ENCODE measurements at regions not wholly inside any gene's neighbourhood (a gene's known extent, or its start where the extent isn't known, plus 50 kb on each side); places are given as distances from the start of the nearest gene placed in this dataset.

- H3K36me3 ChIP-seq, result no peaks in the 10 kb centered on the region
- no peak for DNase-seq
- H3K27ac ChIP-seq, result no peak overlapping the region
- in situ Hi-C loops (cut with MboI; ENCODE audit: low pct_ligation_motif_present in 1 of 4, low pct_unique_long_range_greater_than_20kb in 1 of 4, low sequenced_read_pairs in 3 of 4), result loop anchor here in 3 of 4 donors (25.0 kb wide), 2 partner anchors 736 to 786 kb away; no protein-coding TSS in a partner anchor
- intact Hi-C loops (cut with DNase I; ENCODE audit: low total_unique reads), result no loop called here
- WGBS, 2 donors (ENCODE audit: low coverage in 1 of 2), result 53% methylated on average over 10 of the region's 10 CpGs; no CpG with 5 or more reads in 1 of the 2 donors
- H3K27me3 ChIP-seq, result no peaks in the 10 kb centered on the region
- TF ChIP-seq POLR2A (IDR thresholded peaks at IDR 0.05), result no peak
- TF ChIP-seq CTCF (IDR thresholded peaks at IDR 0.05), result peak; percentile 14 to 37 (median 22)
- no peak overlapping the region for H3K4me3 ChIP-seq
- no peaks in the 10 kb centered on the region for H3K4me1 ChIP-seq
- H3K9me3 ChIP-seq, result no peaks in the 10 kb centered on the region
These were observed 117.1 kb downstream of the TPRA1 start for GRCh38 chr3:127473244-127474024.

- no peaks in the 10 kb centered on the region for H3K27me3 ChIP-seq
- TF ChIP-seq POLR2A (IDR thresholded peaks at IDR 0.05) (no peak), EP300 (IDR thresholded peaks at IDR 0.05; ENCODE audit: low read depth) (no peak), CTCF (IDR thresholded peaks at IDR 0.05) (no peak), POLR2AphosphoS5 (IDR thresholded peaks at IDR 0.05) (no peak)
- DNase-seq, result no peak
- H3K4me1 ChIP-seq, result no peaks in the 10 kb centered on the region
- intact Hi-C loops (cut with DNase I; ENCODE audit: low total_unique reads), result no loop called here
- in situ Hi-C loops (cut with MboI; ENCODE audit: low pct_ligation_motif_present in 1 of 4, low pct_unique_long_range_greater_than_20kb in 1 of 4, low sequenced_read_pairs in 3 of 4), result loop anchor here in 3 of 4 donors (25.0 kb wide), 2 partner anchors 735 to 785 kb away; no protein-coding TSS in a partner anchor
- H3K9me3 ChIP-seq, result no peaks in the 10 kb centered on the region
- WGBS, 2 donors (ENCODE audit: low coverage in 1 of 2), result 85 to 90% methylated on average over 8 to 11 of the region's 11 CpGs
- H3K4me3 ChIP-seq, result no peak overlapping the region
- H3K36me3 ChIP-seq, result no peaks in the 10 kb centered on the region
- H3K27ac ChIP-seq, result no peak overlapping the region
These were observed 118.0 kb downstream of the TPRA1 start for GRCh38 chr3:127472506-127472905.

GRCh38 chr3:127471142-127471541 is 119.4 kb downstream of the TPRA1 start:
- no peak for DNase-seq
- Histone ChIP-seq H3K4me3 (no peak overlapping the region), H3K27me3 (no peaks in the 10 kb centered on the region), H3K9me3 (no peaks in the 10 kb centered on the region), H3K36me3 (no peaks in the 10 kb centered on the region), H3K27ac (no peak overlapping the region), H3K4me1 (no peaks in the 10 kb centered on the region)
- TF ChIP-seq POLR2AphosphoS5 (IDR thresholded peaks at IDR 0.05) (no peak), EP300 (IDR thresholded peaks at IDR 0.05; ENCODE audit: low read depth) (no peak)
- in situ Hi-C loops (cut with MboI; ENCODE audit: low pct_ligation_motif_present in 1 of 4, low pct_unique_long_range_greater_than_20kb in 1 of 4, low sequenced_read_pairs in 3 of 4), result loop anchor here in 3 of 4 donors (25.0 kb wide), 2 partner anchors 734 to 784 kb away; no protein-coding TSS in a partner anchor
- intact Hi-C loops (cut with DNase I; ENCODE audit: low total_unique reads), result no loop called here
- 63 to 68% methylated on average over 5 of the region's 5 CpGs for WGBS, 2 donors (ENCODE audit: low coverage in 1 of 2)

- intact Hi-C loops (cut with DNase I; ENCODE audit: low total_unique reads), result no loop called here
- H3K27ac ChIP-seq, result no peak overlapping the region
- no peaks in the 10 kb centered on the region for H3K27me3 ChIP-seq
- 65% methylated on average over 6 of the region's 9 CpGs; no CpG with 5 or more reads in 1 of the 2 donors for whole genome bisulfite sequencing, 2 donors (ENCODE audit: low coverage in 1 of 2)
- H3K9me3 ChIP-seq, result no peaks in the 10 kb centered on the region
- H3K36me3 ChIP-seq, result no peaks in the 10 kb centered on the region
- no peak overlapping the region for H3K4me3 ChIP-seq
- H3K4me1 ChIP-seq, result peaks cover 0 to 3% (median 0%) of the 10 kb centered on the region in 4 donors
- in situ Hi-C loops (cut with MboI; ENCODE audit: low pct_ligation_motif_present in 1 of 4, low pct_unique_long_range_greater_than_20kb in 1 of 4, low sequenced_read_pairs in 3 of 4), result loop anchor here in 3 of 4 donors (25.0 kb wide), 2 partner anchors 732 to 782 kb away; no protein-coding TSS in a partner anchor
- no peak for DNase-seq
- TF ChIP-seq POLR2A (IDR thresholded peaks at IDR 0.05) (no peak), EP300 (IDR thresholded peaks at IDR 0.05; ENCODE audit: low read depth) (no peak), CTCF (IDR thresholded peaks at IDR 0.05) (no peak), POLR2AphosphoS5 (IDR thresholded peaks at IDR 0.05) (no peak)
These were observed 120.8 kb downstream of the TPRA1 start for GRCh38 chr3:127469760-127470159.
